Cardiac muscle cell (in vitro differentiated cells and primary cell): ENCODE measurements at regions not wholly inside any gene's neighbourhood (a gene's known extent, or its start where the extent isn't known, plus 50 kb on each side); places are given as distances from the start of the nearest gene placed in this dataset.

Experiments used
- DNase-seq, 2 donors: peaks; one replicate each; pipeline versions ENCODE4 v3.0.0 to v3.0.0-alpha.2; 2010 to 2017; ENCODE audit warnings: low read depth in 1 of 2, low spot score in 1 of 2
- H3K27ac ChIP-seq: fragments of 200-600 bp; sonication (generic); 2 replicates; pipeline ENCODE4 v1.5.1; 2016
- H3K27me3 ChIP-seq: fragments of 200-600 bp; sonication (generic); 2 replicates; pipeline ENCODE4 v1.6.0; 2016; ENCODE audit warnings: control low read depth
- H3K36me3 ChIP-seq: fragments of 200-600 bp; sonication (generic); 2 replicates; pipeline ENCODE4 v1.5.1; 2016; ENCODE audit warnings: control low read depth
- H3K4me1 ChIP-seq: fragments of 200-600 bp; sonication (generic); 2 replicates; pipeline ENCODE4 v1.8.1; 2017; ENCODE audit warnings: low read depth, mild to moderate bottlenecking, mixed run types
- H3K4me3 ChIP-seq: fragments of 200-600 bp; sonication (generic); 2 replicates; pipeline ENCODE4 v1.5.1; 2016; ENCODE audit warnings: mild to moderate bottlenecking
- H3K9me3 ChIP-seq: fragments of 200-600 bp; sonication (generic); 2 replicates; pipeline ENCODE4 v1.5.1; 2017; ENCODE audit warnings: low read depth, mild to moderate bottlenecking, control low read depth
- CTCF ChIP-seq: IDR thresholded peaks from 2 replicates; pipeline ENCODE4 v1.5.1; 2012; ENCODE audit warnings: low read depth, mild to moderate bottlenecking, low read length

GRCh38 chr5:118762291-118762690 is 226.1 kb downstream of the DTWD2 start:
- Histone ChIP-seq H3K9me3 (no peaks in the 10 kb centered on the region), H3K4me1 (no peaks in the 10 kb centered on the region), H3K36me3 (no peaks in the 10 kb centered on the region), H3K4me3 (no peak overlapping the region), H3K27me3 (no peaks in the 10 kb centered on the region), H3K27ac (no peak overlapping the region)
- no peak for DNase-seq
- TF ChIP-seq CTCF: no peak

DNA sequence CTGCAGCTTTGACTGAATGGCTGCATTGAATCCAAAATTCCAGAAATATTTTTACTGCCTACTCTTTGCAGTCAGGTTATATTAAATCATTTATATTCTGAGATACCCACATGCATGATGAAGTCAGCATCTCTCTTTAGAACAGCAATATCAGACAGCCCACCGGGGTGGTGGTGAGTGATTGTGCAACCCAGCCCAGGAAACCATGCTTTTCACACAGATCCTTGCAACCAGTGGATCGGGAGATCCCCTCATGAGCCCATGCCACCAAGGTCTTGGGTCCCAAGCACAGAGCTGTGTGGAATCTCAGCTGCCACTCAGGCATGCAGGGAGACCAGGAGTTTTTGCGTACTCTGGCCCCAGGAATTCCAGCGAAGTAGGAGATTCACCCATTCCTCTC is 226.5 kb downstream of the DTWD2 start:
- Histone ChIP-seq H3K36me3 (no peaks in the 10 kb centered on the region), H3K4me3 (no peak overlapping the region), H3K27me3 (no peaks in the 10 kb centered on the region), H3K27ac (no peak overlapping the region), H3K9me3 (no peaks in the 10 kb centered on the region), H3K4me1 (no peaks in the 10 kb centered on the region)
- TF ChIP-seq CTCF: no peak
- no peak for DNase-seq

DNA sequence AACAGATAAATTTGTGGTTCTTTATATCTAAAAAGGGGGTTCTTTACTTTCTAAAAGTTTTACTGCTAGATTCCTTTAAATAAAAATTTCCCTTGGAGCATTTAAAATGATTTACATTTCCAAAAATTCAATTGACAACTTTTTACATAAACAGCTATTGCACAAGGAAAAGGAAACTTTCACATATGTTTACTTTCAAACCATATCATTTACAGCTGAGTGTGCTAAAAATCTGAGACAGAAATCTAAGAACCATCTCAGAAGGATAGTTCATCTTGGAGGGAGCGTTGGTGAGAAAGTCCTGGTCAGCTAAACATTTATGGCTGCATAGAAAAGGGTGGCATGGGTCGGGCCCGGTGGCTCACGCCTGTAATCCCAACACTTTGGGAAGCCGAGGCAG is 235.4 kb downstream of the DTWD2 start:
- no peak for TF ChIP-seq CTCF
- Histone ChIP-seq H3K27me3 (no peaks in the 10 kb centered on the region), H3K4me1 (no peaks in the 10 kb centered on the region), H3K36me3 (no peaks in the 10 kb centered on the region), H3K27ac (no peak overlapping the region), H3K9me3 (no peaks in the 10 kb centered on the region), H3K4me3 (no peak overlapping the region)
- no peak for DNase-seq

- TF ChIP-seq CTCF: no peak
- Histone ChIP-seq H3K4me3 (no peak overlapping the region), H3K9me3 (no peaks in the 10 kb centered on the region), H3K27ac (no peak overlapping the region), H3K4me1 (no peaks in the 10 kb centered on the region), H3K27me3 (no peaks in the 10 kb centered on the region), H3K36me3 (no peaks in the 10 kb centered on the region)
- peak in 1 of 2 donors; percentile 10 for DNase-seq
These were observed 252.0 kb downstream of the DTWD2 start for GRCh38 chr5:118736396-118736795.

DNA sequence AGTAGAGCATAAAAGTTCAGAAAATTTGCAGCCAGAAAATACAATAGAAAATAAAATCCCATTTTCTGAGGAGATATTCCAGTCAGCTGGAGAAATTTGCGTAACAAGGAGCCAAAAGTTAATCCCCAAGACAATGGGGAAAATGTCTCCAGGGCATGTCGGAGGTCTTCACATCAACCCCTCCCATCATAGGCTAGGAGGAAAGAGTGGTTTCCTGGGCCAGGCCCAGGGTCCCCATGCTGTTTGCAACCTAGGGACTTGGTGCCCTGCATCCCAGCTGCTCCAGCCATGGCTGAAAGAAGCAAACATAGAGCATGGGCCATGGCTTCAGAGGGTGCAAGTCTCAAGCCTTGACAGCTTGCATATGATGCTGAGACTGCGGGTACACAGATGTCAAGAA is 255.0 kb downstream of the DTWD2 start:
- no peaks in the 10 kb centered on the region for H3K9me3 ChIP-seq
- H3K4me3 ChIP-seq: no peak overlapping the region
- no peak overlapping the region for H3K27ac ChIP-seq
- no peak for DNase-seq
- H3K27me3 ChIP-seq: no peaks in the 10 kb centered on the region
- H3K36me3 ChIP-seq: no peaks in the 10 kb centered on the region
- H3K4me1 ChIP-seq: no peaks in the 10 kb centered on the region
- TF ChIP-seq CTCF: no peak

- DNase-seq: no peak
- H3K27ac ChIP-seq: no peak overlapping the region
- no peaks in the 10 kb centered on the region for H3K4me1 ChIP-seq
- H3K36me3 ChIP-seq: no peaks in the 10 kb centered on the region
- TF ChIP-seq CTCF: no peak
- H3K9me3 ChIP-seq: no peaks in the 10 kb centered on the region
- no peaks in the 10 kb centered on the region for H3K27me3 ChIP-seq
- H3K4me3 ChIP-seq: no peak overlapping the region
These were observed 260.2 kb downstream of the DTWD2 start for GRCh38 chr5:118728191-118728590.
